Stimulated activated naive CD8-positive, alpha-beta T cell treated with anti-CD3 and anti-CD28 coated beads, Interleukin-15, Interleukin-2, amounts not matched to agents 100 ng/mL and 50 ng/mL, for 24 hours (primary cell): ENCODE measurements at regions not wholly inside any gene's neighbourhood (a gene's known extent, or its start where the extent isn't known, plus 50 kb on each side); places are given as distances from the start of the nearest gene placed in this dataset.

Experiments
- H3K27ac Mint-ChIP-seq: one replicate; pipeline ENCODE4 v1.8.0; 2021; ENCODE audit warnings: mild to moderate bottlenecking, mixed read lengths
- H3K27me3 Mint-ChIP-seq: one replicate; pipeline ENCODE4 v1.8.0; 2021; ENCODE audit warnings: mixed read lengths
- H3K36me3 Mint-ChIP-seq: one replicate; pipeline ENCODE4 v1.8.0; 2021; ENCODE audit warnings: low read depth, mixed read lengths
- H3K4me1 Mint-ChIP-seq: one replicate; pipeline ENCODE4 v1.8.0; 2021; ENCODE audit warnings: low read depth, mixed read lengths
- H3K4me3 Mint-ChIP-seq: one replicate; pipeline ENCODE4 v1.8.0; 2021; ENCODE audit warnings: mild to moderate bottlenecking, mixed read lengths
- H3K9me3 Mint-ChIP-seq: one replicate; pipeline ENCODE4 v1.8.0; 2021; ENCODE audit warnings: mixed read lengths

GRCh38 chr7:17233603-17234002, 64.8 kb upstream of the AHR start:
- peak overlapping the region; percentile 82 for H3K4me3 Mint-ChIP-seq
- peaks cover 5% of the 10 kb centered on the region for H3K36me3 Mint-ChIP-seq
- H3K27me3 Mint-ChIP-seq = no peaks in the 10 kb centered on the region
- H3K4me1 Mint-ChIP-seq = peaks cover 50% of the 10 kb centered on the region
- H3K9me3 Mint-ChIP-seq = peaks cover 20% of the 10 kb centered on the region
- H3K27ac Mint-ChIP-seq = peak overlapping the region; percentile 90

GRCh38 chr7:17234030-17234397, 64.4 kb upstream of the AHR start:
- H3K27me3 Mint-ChIP-seq = no peaks in the 10 kb centered on the region
- peaks cover 20% of the 10 kb centered on the region for H3K9me3 Mint-ChIP-seq
- peaks cover 50% of the 10 kb centered on the region for H3K4me1 Mint-ChIP-seq
- peaks cover 5% of the 10 kb centered on the region for H3K36me3 Mint-ChIP-seq
- peak overlapping the region; percentile 90 for H3K27ac Mint-ChIP-seq
- H3K4me3 Mint-ChIP-seq = peak overlapping the region; percentile 82

GRCh38 chr7:17234398-17235031, 63.9 kb upstream of the AHR start:
- Mint-ChIP-seq H3K27me3 (no peaks in the 10 kb centered on the region), H3K4me3 (peak overlapping the region; percentile 82), H3K27ac (peak overlapping the region; percentile 90), H3K9me3 (peaks cover 20% of the 10 kb centered on the region), H3K4me1 (peaks cover 50% of the 10 kb centered on the region), H3K36me3 (peaks cover 5% of the 10 kb centered on the region)

GRCh38 chr7:17236171-17236570, 62.3 kb upstream of the AHR start:
- H3K4me1 Mint-ChIP-seq = peaks cover 50% of the 10 kb centered on the region
- peaks cover 16% of the 10 kb centered on the region for H3K9me3 Mint-ChIP-seq

GRCh38 chr7:17236603-17237002, 61.8 kb upstream of the AHR start:
- peaks cover 5% of the 10 kb centered on the region for H3K36me3 Mint-ChIP-seq
- H3K9me3 Mint-ChIP-seq = peaks cover 16% of the 10 kb centered on the region
- H3K27ac Mint-ChIP-seq = peak overlapping the region; percentile 10
- H3K4me1 Mint-ChIP-seq = peaks cover 50% of the 10 kb centered on the region
- H3K27me3 Mint-ChIP-seq = no peaks in the 10 kb centered on the region
- no peak overlapping the region for H3K4me3 Mint-ChIP-seq

More at GRCh38 chr7:17236171-17236570, 62.3 kb upstream of the AHR start:
- Mint-ChIP-seq H3K27me3 (no peaks in the 10 kb centered on the region), H3K36me3 (peaks cover 5% of the 10 kb centered on the region), H3K27ac (peak overlapping the region; percentile 74), H3K4me3 (no peak overlapping the region)

GRCh38 chr7:17239046-17239445, 59.4 kb upstream of the AHR start:
- Mint-ChIP-seq H3K27me3 (no peaks in the 10 kb centered on the region), H3K4me3 (no peak overlapping the region), H3K36me3 (peaks cover 5% of the 10 kb centered on the region), H3K4me1 (peaks cover 37% of the 10 kb centered on the region), H3K9me3 (peaks cover 16% of the 10 kb centered on the region), H3K27ac (no peak overlapping the region)

- H3K27ac Mint-ChIP-seq = no peak overlapping the region
- H3K36me3 Mint-ChIP-seq = peaks cover 5% of the 10 kb centered on the region
- no peaks in the 10 kb centered on the region for H3K27me3 Mint-ChIP-seq
- peaks cover 16% of the 10 kb centered on the region for H3K9me3 Mint-ChIP-seq
- no peak overlapping the region for H3K4me3 Mint-ChIP-seq
- peaks cover 30% of the 10 kb centered on the region for H3K4me1 Mint-ChIP-seq
Measured at GRCh38 chr7:17239683-17240521, 58.5 kb upstream of the AHR start.

- Mint-ChIP-seq H3K9me3 (peaks cover 4% of the 10 kb centered on the region), H3K36me3 (no peaks in the 10 kb centered on the region), H3K27me3 (no peaks in the 10 kb centered on the region), H3K4me1 (peaks cover 4% of the 10 kb centered on the region), H3K27ac (no peak overlapping the region), H3K4me3 (no peak overlapping the region)
Measured at GRCh38 chr7:17242504-17242903, 55.9 kb upstream of the AHR start.

- Mint-ChIP-seq H3K27ac (no peak overlapping the region), H3K36me3 (no peaks in the 10 kb centered on the region), H3K4me1 (peaks cover 5% of the 10 kb centered on the region), H3K27me3 (no peaks in the 10 kb centered on the region), H3K9me3 (no peaks in the 10 kb centered on the region), H3K4me3 (no peak overlapping the region)
Measured at GRCh38 chr7:17244786-17245185, 53.7 kb upstream of the AHR start.

GRCh38 chr7:17247357-17247756, 51.1 kb upstream of the AHR start:
- Mint-ChIP-seq H3K27me3 (no peaks in the 10 kb centered on the region), H3K4me3 (no peak overlapping the region), H3K27ac (no peak overlapping the region), H3K9me3 (no peaks in the 10 kb centered on the region), H3K4me1 (peaks cover 5% of the 10 kb centered on the region), H3K36me3 (no peaks in the 10 kb centered on the region)

GRCh38 chr7:17248527-17248926, 49.9 kb upstream of the AHR start:
- H3K27ac Mint-ChIP-seq = no peak overlapping the region
- H3K27me3 Mint-ChIP-seq = no peaks in the 10 kb centered on the region
- no peak overlapping the region for H3K4me3 Mint-ChIP-seq

More at GRCh38 chr7:17248527-17248926, 49.9 kb upstream of the AHR start:
- Mint-ChIP-seq H3K36me3 (no peaks in the 10 kb centered on the region), H3K4me1 (peaks cover 5% of the 10 kb centered on the region), H3K9me3 (no peaks in the 10 kb centered on the region)
